ENCODE measurements at regions not wholly inside any gene's neighbourhood (a gene's known extent, or its start where the extent isn't known, plus 50 kb on each side); places are given as distances from the start of the nearest gene placed in this dataset.
A peak's percentile ranks its signal among the peaks of the same experiment; 100 is the strongest.

- intact Hi-C loops (cut with micrococcal nuclease), result no loop called here
- H3K4me3 Mint-ChIP-seq (ENCODE audit: unreplicated experiment), result no peak overlapping the region
- H3K27me3 Mint-ChIP-seq (ENCODE audit: insufficient read depth, unreplicated experiment), result no peaks in the 10 kb centered on the region
- no peak for TF ChIP-seq CTCF (IDR thresholded peaks at IDR 0.05; ENCODE audit: unreplicated experiment)
- peak; percentile 4 for DNase-seq (ENCODE audit: unreplicated experiment)
- BruUV-seq (replicated peaks), result no TSS peak
- ChIA-PET CTCF (interaction anchor here (1.1 kb wide), 1 partner anchor 108 kb away, joined by 3 read pairs; no protein-coding TSS in a partner anchor), POLR2A (interaction anchor here (0.6 to 0.7 kb wide), 2 partner anchors 34 to 1332 kb away, joined by 3 read pairs; no protein-coding TSS in a partner anchor)
- no peaks in the 10 kb centered on the region for H3K9me3 Mint-ChIP-seq (ENCODE audit: unreplicated experiment)
- H3K4me1 Mint-ChIP-seq (ENCODE audit: insufficient read depth, unreplicated experiment), result peaks cover 11% of the 10 kb centered on the region
- H3K27ac Mint-ChIP-seq (ENCODE audit: low read depth, unreplicated experiment), result no peak overlapping the region
- H3K36me3 Mint-ChIP-seq (ENCODE audit: insufficient read depth, unreplicated experiment), result no peaks in the 10 kb centered on the region
These were observed 1973.6 kb upstream of the AGA start for GRCh38 chr4:179415847-179416223.

GRCh38 chr4:179417357-179417756 lies 1975.1 kb upstream of the AGA start:
- Mint-ChIP-seq H3K27ac (ENCODE audit: low read depth, unreplicated experiment) (no peak overlapping the region), H3K4me3 (ENCODE audit: unreplicated experiment) (no peak overlapping the region), H3K9me3 (ENCODE audit: unreplicated experiment) (no peaks in the 10 kb centered on the region), H3K4me1 (ENCODE audit: insufficient read depth, unreplicated experiment) (peaks cover 11% of the 10 kb centered on the region), H3K27me3 (ENCODE audit: insufficient read depth, unreplicated experiment) (no peaks in the 10 kb centered on the region), H3K36me3 (ENCODE audit: insufficient read depth, unreplicated experiment) (no peaks in the 10 kb centered on the region)
- intact Hi-C loops (cut with micrococcal nuclease), result no loop called here
- no peak for TF ChIP-seq CTCF (IDR thresholded peaks at IDR 0.05; ENCODE audit: unreplicated experiment)
- ChIA-PET CTCF (interaction anchor here (0.5 kb wide), 1 partner anchor 85 kb away, joined by 3 read pairs; no protein-coding TSS in a partner anchor), POLR2A (no interaction called here)
- no peak for DNase-seq (ENCODE audit: unreplicated experiment)
- no TSS peak for BruUV-seq (replicated peaks)

GRCh38 chr4:179437962-179438361 lies 1995.7 kb upstream of the AGA start:
- no TSS peak for BruUV-seq (replicated peaks)
- DNase-seq (ENCODE audit: unreplicated experiment), result no peak
- Mint-ChIP-seq H3K36me3 (ENCODE audit: insufficient read depth, unreplicated experiment) (no peaks in the 10 kb centered on the region), H3K27ac (ENCODE audit: low read depth, unreplicated experiment) (no peak overlapping the region), H3K4me3 (ENCODE audit: unreplicated experiment) (no peak overlapping the region), H3K4me1 (ENCODE audit: insufficient read depth, unreplicated experiment) (peaks cover 7% of the 10 kb centered on the region), H3K27me3 (ENCODE audit: insufficient read depth, unreplicated experiment) (no peaks in the 10 kb centered on the region), H3K9me3 (ENCODE audit: unreplicated experiment) (peaks cover 7% of the 10 kb centered on the region)
- CTCF ChIA-PET, result interaction anchor here (0.5 to 0.6 kb wide), 2 partner anchors 45 to 64 kb away, joined by 3 read pairs; no protein-coding TSS in a partner anchor
- POLR2A ChIA-PET, result no interaction called here
- TF ChIP-seq CTCF (IDR thresholded peaks at IDR 0.05; ENCODE audit: unreplicated experiment), result no peak
- intact Hi-C loops (cut with micrococcal nuclease), result no loop called here

- ChIA-PET CTCF (no interaction called here), POLR2A (no interaction called here)
- H3K27me3 Mint-ChIP-seq (ENCODE audit: insufficient read depth, unreplicated experiment), result no peaks in the 10 kb centered on the region
- no peak for TF ChIP-seq CTCF (IDR thresholded peaks at IDR 0.05; ENCODE audit: unreplicated experiment)
- no peak for DNase-seq (ENCODE audit: unreplicated experiment)
- no peak overlapping the region for H3K27ac Mint-ChIP-seq (ENCODE audit: low read depth, unreplicated experiment)
- BruUV-seq (replicated peaks), result no TSS peak
- peaks cover 6% of the 10 kb centered on the region for H3K36me3 Mint-ChIP-seq (ENCODE audit: insufficient read depth, unreplicated experiment)
- peaks cover 7% of the 10 kb centered on the region for H3K4me1 Mint-ChIP-seq (ENCODE audit: insufficient read depth, unreplicated experiment)
- H3K4me3 Mint-ChIP-seq (ENCODE audit: unreplicated experiment), result no peak overlapping the region
- H3K9me3 Mint-ChIP-seq (ENCODE audit: unreplicated experiment), result peaks cover 7% of the 10 kb centered on the region
- intact Hi-C loops (cut with micrococcal nuclease), result no loop called here
These were observed 1999.4 kb upstream of the AGA start for GRCh38 chr4:179441596-179441995.
